HepG2 (cell line): ENCODE measurements at regions not wholly inside any gene's neighbourhood (a gene's known extent, or its start where the extent isn't known, plus 50 kb on each side); places are given as distances from the start of the nearest gene placed in this dataset.

Experiments used
- CENPBD1 ChIP-seq: sonication (generic); formaldehyde crosslinking; IDR thresholded peaks from 2 replicates; pipeline ENCODE4 v1.8.0; 2022; ENCODE audit warnings: missing genetic modification reagents, low read depth, mild to moderate bottlenecking, borderline replicate concordance
- GABPB1 ChIP-seq: IDR thresholded peaks from 2 replicates; pipeline ENCODE4 v1.6.1; 2016; ENCODE audit warnings: mild to moderate bottlenecking, missing genetic modification reagents, moderate library complexity, missing compliant biosample characterization
- GTF3A ChIP-seq: sonication (generic); formaldehyde crosslinking; conservative IDR thresholded peaks from 2 replicates; pipeline ENCODE4 v1.4.0; 2020; ENCODE audit warnings: mild to moderate bottlenecking, missing genetic modification reagents
- HNRNPUL1 ChIP-seq: fragments of 200-400 bp; formaldehyde crosslinking; IDR thresholded peaks from 2 replicates; pipeline ENCODE4 v1.6.1; 2017; ENCODE audit warnings: low read depth, mild to moderate bottlenecking, low read length, moderate library complexity
- MTERF4 ChIP-seq: sonication (generic); formaldehyde crosslinking; IDR thresholded peaks from 2 replicates; pipeline ENCODE4 v1.8.0; 2023; ENCODE audit warnings: mild to moderate bottlenecking, missing genetic modification reagents
- MZF1 ChIP-seq: sonication (generic); formaldehyde crosslinking; IDR thresholded peaks from 2 replicates; pipeline ENCODE4 v1.8.1; 2023; ENCODE audit warnings: mild to moderate bottlenecking, missing genetic modification reagents, borderline replicate concordance
- PHB2 ChIP-seq: fragments of 450-650 bp; IDR thresholded peaks from 2 replicates; pipeline ENCODE4 v1.6.1; 2018; ENCODE audit not compliant: partially characterized antibody
- SP5 ChIP-seq: IDR thresholded peaks from 2 replicates; pipeline ENCODE4 v1.6.1; 2016; ENCODE audit warnings: low read depth, borderline replicate concordance
- XRCC5 ChIP-seq: fragments of 200-400 bp; formaldehyde crosslinking; optimal IDR thresholded peaks from 2 replicates; pipeline ENCODE3; 2017; ENCODE audit warnings: mild to moderate bottlenecking, low read length
- YEATS4 ChIP-seq: sonication (generic); formaldehyde crosslinking; IDR thresholded peaks from 2 replicates; pipeline ENCODE4 v1.4.0; 2020; ENCODE audit warnings: missing genetic modification reagents, borderline replicate concordance
- ZBTB2 ChIP-seq: sonication (generic); formaldehyde crosslinking; IDR thresholded peaks from 2 replicates; pipeline ENCODE4 v1.8.0; 2022; ENCODE audit warnings: low read depth, missing genetic modification reagents
- ZBTB46 ChIP-seq: sonication (generic); formaldehyde crosslinking; IDR thresholded peaks from 2 replicates; pipeline ENCODE4 v1.4.0; 2020; ENCODE audit warnings: mild to moderate bottlenecking, missing genetic modification reagents, borderline replicate concordance
- ZEB1 ChIP-seq: IDR thresholded peaks from 2 replicates; pipeline ENCODE4 v1.6.1; 2012; ENCODE audit warnings: mild to moderate bottlenecking, low read depth, inconsistent platforms; ENCODE audit not compliant: insufficient replicate concordance
- ZHX1 ChIP-seq: sonication (generic); formaldehyde crosslinking; IDR thresholded peaks from 2 replicates; pipeline ENCODE4 v1.8.1; 2022; ENCODE audit warnings: low read depth, mild to moderate bottlenecking, missing genetic modification reagents
- ZNF121 ChIP-seq: sonication (generic); formaldehyde crosslinking; IDR thresholded peaks from 2 replicates; pipeline ENCODE4 v1.5.0; 2020; ENCODE audit warnings: mild to moderate bottlenecking, missing genetic modification reagents
- ZNF451 ChIP-seq: sonication (generic); formaldehyde crosslinking; IDR thresholded peaks from 2 replicates; pipeline ENCODE4 v1.5.0; 2020; ENCODE audit warnings: mild to moderate bottlenecking, missing genetic modification reagents
- ZNF550 ChIP-seq: sonication (generic); formaldehyde crosslinking; IDR thresholded peaks from 2 replicates; pipeline ENCODE4 v1.4.0; 2020; ENCODE audit warnings: mild to moderate bottlenecking, missing genetic modification reagents, borderline replicate concordance
- ZNF577 ChIP-seq: sonication (generic); formaldehyde crosslinking; IDR thresholded peaks from 2 replicates; pipeline ENCODE4 v1.4.0; 2020; ENCODE audit warnings: mild to moderate bottlenecking, low read depth, missing genetic modification reagents, borderline replicate concordance
- ZNF639 ChIP-seq: conservative IDR thresholded peaks from 2 replicates; pipeline ENCODE4 v1.6.1; 2018; ENCODE audit warnings: missing genetic modification reagents

GRCh38 chr1:222465211-222466041, 82.5 kb downstream of the HHIPL2 start (continued):
- TF ChIP-seq ZHX1 (peak; percentile 83; the same call in 1 of the 2 replicates), HNRNPUL1 (no peak), ZEB1 (no peak), ZNF639 (peak; percentile 82), PHB2 (no peak), CENPBD1 (no peak), ZNF451 (CRISPR knock-in tag) (peak; percentile 85), ZBTB46 (CRISPR knock-in tag) (peak; percentile 81; the same call in 1 of the 2 replicates), ZBTB2 (no peak; the same call in 1 of the 2 replicates), XRCC5 (peak; percentile 88), GTF3A (CRISPR knock-in tag) (0 out of 2 replicates have a peak, but pooled peaks have one; percentile 76), MZF1 (no peak), MTERF4 (peak; percentile 56; the same call in 1 of the 2 replicates), YEATS4 (CRISPR knock-in tag) (peak; percentile 99), SP5 (CRISPR knock-in tag) (peak; percentile 56), ZNF577 (CRISPR knock-in tag) (0 out of 2 replicates have a peak, but pooled peaks have one; percentile 60), GABPB1 (CRISPR knock-in tag) (peak; percentile 83), ZNF121 (peak; percentile 82), ZNF550 (CRISPR knock-in tag) (peak; percentile 82; the same call in 1 of the 2 replicates)
